GM12878 (cell line): ENCODE measurements at regions not wholly inside any gene's neighbourhood (a gene's known extent, or its start where the extent isn't known, plus 50 kb on each side); places are given as distances from the start of the nearest gene placed in this dataset.

Experiments
- ATF7 ChIP-seq: fragments of 450-650 bp; IDR thresholded peaks from 2 replicates; pipeline ENCODE4 v1.6.1; 2016; ENCODE audit warnings: low read depth, mild to moderate bottlenecking
- CBX5 ChIP-seq: sonication (generic); IDR thresholded peaks from 2 replicates; pipeline ENCODE4 v1.6.1; 2016; ENCODE audit warnings: low read depth, moderate library complexity, mild to moderate bottlenecking, inconsistent platforms
- CHD2 ChIP-seq: IDR thresholded peaks from 2 replicates; pipeline ENCODE4 v1.6.1; 2011; ENCODE audit warnings: low read depth, low read length, improper control_type of control experiment, borderline replicate concordance
- IKZF2 ChIP-seq, 2 experiments: fragments of 450-650 bp; IDR thresholded peaks; 2 replicates each; pipeline ENCODE4 v1.6.1; 2017; ENCODE audit warnings: mild to moderate bottlenecking in 2 of 2, moderate library complexity in 2 of 2
- JUNB ChIP-seq: IDR thresholded peaks from 2 replicates; pipeline ENCODE4 v1.6.1; 2016; ENCODE audit warnings: antibody characterized with exemption, mild to moderate bottlenecking
- NRF1 ChIP-seq: conservative IDR thresholded peaks from 2 replicates; pipeline ENCODE4 v1.6.1; 2011; ENCODE audit warnings: mild to moderate bottlenecking, low read depth, low read length, improper control_type of control experiment
- POLR2A ChIP-seq: IDR thresholded peaks from 2 replicates; pipeline ENCODE4 v1.6.1; 2011; ENCODE audit warnings: low read depth, mild to moderate bottlenecking, low read length
- SRF ChIP-seq, 2 experiments: IDR thresholded peaks; 2 replicates each; pipeline ENCODE4 v1.6.1; 2011; ENCODE audit warnings: low read depth in 2 of 2, low read length in 2 of 2, mild to moderate bottlenecking in 1 of 2, moderate library complexity in 1 of 2
- SUZ12 ChIP-seq: fragments of 200-600 bp; sonication (generic); IDR thresholded peaks from one replicate; pipeline ENCODE4 v1.6.1; 2018; ENCODE audit warnings: antibody characterized with exemption, mild to moderate bottlenecking; ENCODE audit not compliant: unreplicated experiment
- YBX1 ChIP-seq: fragments of 450-650 bp; IDR thresholded peaks from 2 replicates; pipeline ENCODE4 v1.6.1; 2016; ENCODE audit warnings: antibody characterized with exemption
- TF ChIP-seq, protein P1 (sequence below): fragments of 450-650 bp; formaldehyde crosslinking; IDR thresholded peaks from 2 replicates; pipeline ENCODE4 v1.4.0; 2020; ENCODE audit warnings: mild to moderate bottlenecking, moderate library complexity
- TF ChIP-seq, protein P2 (sequence below), 3 experiments: IDR thresholded peaks in 2 of 3; conservative IDR thresholded peaks in 1 of 3; 2 replicates each; pipeline ENCODE4 v1.5.1; 2011; ENCODE audit warnings: low read depth in 3 of 3, low read length in 3 of 3, mild to moderate bottlenecking in 3 of 3, control low read depth in 2 of 3, moderate library complexity in 2 of 3, inconsistent platforms in 1 of 3, mixed read lengths in 1 of 3; ENCODE audit not compliant: control insufficient read depth in 2 of 3, insufficient read depth in 1 of 3; ENCODE audit errors: extremely low read depth in 1 of 3
- TF ChIP-seq, protein P3 (sequence below): IDR thresholded peaks from 2 replicates; pipeline ENCODE4 v1.6.1; 2011; ENCODE audit warnings: borderline replicate concordance, low read depth, mild to moderate bottlenecking, moderate library complexity, mixed read lengths, low read length; ENCODE audit not compliant: insufficient read depth; ENCODE audit errors: extremely low read length
- TF ChIP-seq, protein P4 (sequence below): IDR thresholded peaks from 2 replicates; pipeline ENCODE4 v1.6.1; 2011; ENCODE audit warnings: mild to moderate bottlenecking, low read depth, low read length, moderate library complexity; ENCODE audit not compliant: insufficient replicate concordance

DNA sequence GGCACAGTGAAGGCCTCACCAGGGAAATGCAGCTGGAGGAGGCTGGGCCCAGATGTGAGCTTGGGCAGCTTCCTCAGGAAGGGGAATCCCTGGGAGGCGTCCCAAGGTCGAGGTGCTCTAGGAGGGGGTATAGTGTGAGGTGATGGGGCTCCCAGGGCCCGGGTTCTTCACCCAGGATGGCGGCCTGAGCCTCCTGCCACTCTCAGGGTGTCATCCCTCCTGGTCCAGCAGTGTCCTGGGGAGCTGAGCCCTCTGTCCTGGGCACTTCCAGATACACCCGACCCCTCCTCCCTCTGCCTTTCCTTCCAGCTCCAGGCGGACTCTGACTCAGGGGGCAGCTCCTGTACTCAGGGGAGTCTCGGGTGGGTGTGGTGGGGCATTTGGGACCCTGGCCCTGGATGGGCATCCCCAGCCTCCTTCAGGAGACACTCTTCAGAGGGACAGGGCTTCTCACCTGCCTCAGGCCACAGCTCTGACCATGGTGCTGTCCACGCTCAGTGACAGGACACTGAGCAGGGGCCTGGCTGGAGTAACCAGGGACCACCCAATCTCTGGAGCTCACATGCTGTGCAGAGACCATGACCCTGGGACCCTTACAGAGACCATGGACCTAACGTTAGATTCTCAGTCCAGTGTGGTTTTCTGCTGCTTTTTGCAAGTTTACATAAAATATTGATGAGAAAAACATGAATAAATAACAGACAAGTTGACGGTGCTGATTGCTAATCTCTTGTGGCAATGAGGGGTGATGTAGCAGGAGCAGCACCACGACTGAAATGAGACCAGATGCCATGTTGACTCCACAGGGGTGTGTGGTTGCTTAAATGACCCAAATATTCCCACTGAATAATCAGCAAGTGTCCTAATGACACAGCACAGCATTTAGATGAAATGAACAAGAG is 101.9 kb downstream of the GGTLC2 start:
- no peak for TF ChIP-seq YBX1
- TF ChIP-seq, protein P1, sequence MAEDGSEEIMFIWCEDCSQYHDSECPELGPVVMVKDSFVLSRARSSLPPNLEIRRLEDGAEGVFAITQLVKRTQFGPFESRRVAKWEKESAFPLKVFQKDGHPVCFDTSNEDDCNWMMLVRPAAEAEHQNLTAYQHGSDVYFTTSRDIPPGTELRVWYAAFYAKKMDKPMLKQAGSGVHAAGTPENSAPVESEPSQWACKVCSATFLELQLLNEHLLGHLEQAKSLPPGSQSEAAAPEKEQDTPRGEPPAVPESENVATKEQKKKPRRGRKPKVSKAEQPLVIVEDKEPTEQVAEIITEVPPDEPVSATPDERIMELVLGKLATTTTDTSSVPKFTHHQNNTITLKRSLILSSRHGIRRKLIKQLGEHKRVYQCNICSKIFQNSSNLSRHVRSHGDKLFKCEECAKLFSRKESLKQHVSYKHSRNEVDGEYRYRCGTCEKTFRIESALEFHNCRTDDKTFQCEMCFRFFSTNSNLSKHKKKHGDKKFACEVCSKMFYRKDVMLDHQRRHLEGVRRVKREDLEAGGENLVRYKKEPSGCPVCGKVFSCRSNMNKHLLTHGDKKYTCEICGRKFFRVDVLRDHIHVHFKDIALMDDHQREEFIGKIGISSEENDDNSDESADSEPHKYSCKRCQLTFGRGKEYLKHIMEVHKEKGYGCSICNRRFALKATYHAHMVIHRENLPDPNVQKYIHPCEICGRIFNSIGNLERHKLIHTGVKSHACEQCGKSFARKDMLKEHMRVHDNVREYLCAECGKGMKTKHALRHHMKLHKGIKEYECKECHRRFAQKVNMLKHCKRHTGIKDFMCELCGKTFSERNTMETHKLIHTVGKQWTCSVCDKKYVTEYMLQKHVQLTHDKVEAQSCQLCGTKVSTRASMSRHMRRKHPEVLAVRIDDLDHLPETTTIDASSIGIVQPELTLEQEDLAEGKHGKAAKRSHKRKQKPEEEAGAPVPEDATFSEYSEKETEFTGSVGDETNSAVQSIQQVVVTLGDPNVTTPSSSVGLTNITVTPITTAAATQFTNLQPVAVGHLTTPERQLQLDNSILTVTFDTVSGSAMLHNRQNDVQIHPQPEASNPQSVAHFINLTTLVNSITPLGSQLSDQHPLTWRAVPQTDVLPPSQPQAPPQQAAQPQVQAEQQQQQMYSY (CRISPR knock-in tag): no peak
- TF ChIP-seq, protein P2, sequence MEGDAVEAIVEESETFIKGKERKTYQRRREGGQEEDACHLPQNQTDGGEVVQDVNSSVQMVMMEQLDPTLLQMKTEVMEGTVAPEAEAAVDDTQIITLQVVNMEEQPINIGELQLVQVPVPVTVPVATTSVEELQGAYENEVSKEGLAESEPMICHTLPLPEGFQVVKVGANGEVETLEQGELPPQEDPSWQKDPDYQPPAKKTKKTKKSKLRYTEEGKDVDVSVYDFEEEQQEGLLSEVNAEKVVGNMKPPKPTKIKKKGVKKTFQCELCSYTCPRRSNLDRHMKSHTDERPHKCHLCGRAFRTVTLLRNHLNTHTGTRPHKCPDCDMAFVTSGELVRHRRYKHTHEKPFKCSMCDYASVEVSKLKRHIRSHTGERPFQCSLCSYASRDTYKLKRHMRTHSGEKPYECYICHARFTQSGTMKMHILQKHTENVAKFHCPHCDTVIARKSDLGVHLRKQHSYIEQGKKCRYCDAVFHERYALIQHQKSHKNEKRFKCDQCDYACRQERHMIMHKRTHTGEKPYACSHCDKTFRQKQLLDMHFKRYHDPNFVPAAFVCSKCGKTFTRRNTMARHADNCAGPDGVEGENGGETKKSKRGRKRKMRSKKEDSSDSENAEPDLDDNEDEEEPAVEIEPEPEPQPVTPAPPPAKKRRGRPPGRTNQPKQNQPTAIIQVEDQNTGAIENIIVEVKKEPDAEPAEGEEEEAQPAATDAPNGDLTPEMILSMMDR (IDR thresholded peaks at IDR 0.05 in 2 of 3, conservative IDR thresholded peaks at IDR 0.05 in 1 of 3; ENCODE audit: control insufficient read depth in 2 of 3, extremely low read depth in 1 of 3, insufficient read depth in 1 of 3, low read depth in 3 of 3, low read length in 3 of 3): no peak
- TF ChIP-seq, protein P3, sequence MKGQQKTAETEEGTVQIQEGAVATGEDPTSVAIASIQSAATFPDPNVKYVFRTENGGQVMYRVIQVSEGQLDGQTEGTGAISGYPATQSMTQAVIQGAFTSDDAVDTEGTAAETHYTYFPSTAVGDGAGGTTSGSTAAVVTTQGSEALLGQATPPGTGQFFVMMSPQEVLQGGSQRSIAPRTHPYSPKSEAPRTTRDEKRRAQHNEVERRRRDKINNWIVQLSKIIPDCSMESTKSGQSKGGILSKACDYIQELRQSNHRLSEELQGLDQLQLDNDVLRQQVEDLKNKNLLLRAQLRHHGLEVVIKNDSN: no peak
- no peak for TF ChIP-seq CHD2
- no peak for TF ChIP-seq POLR2A
- no peak for TF ChIP-seq CBX5
- no peak for TF ChIP-seq SRF (IDR thresholded peaks at IDR 0.05; ENCODE audit: low read depth in 2 of 2, low read length in 2 of 2)
- TF ChIP-seq, protein P4, sequence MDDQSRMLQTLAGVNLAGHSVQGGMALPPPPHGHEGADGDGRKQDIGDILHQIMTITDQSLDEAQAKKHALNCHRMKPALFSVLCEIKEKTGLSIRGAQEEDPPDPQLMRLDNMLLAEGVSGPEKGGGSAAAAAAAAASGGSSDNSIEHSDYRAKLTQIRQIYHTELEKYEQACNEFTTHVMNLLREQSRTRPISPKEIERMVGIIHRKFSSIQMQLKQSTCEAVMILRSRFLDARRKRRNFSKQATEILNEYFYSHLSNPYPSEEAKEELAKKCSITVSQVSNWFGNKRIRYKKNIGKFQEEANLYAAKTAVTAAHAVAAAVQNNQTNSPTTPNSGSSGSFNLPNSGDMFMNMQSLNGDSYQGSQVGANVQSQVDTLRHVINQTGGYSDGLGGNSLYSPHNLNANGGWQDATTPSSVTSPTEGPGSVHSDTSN: no peak
- no peak for TF ChIP-seq SUZ12
- TF ChIP-seq IKZF2 (IDR thresholded peaks at IDR 0.05): no peak
- no peak for TF ChIP-seq NRF1
- TF ChIP-seq ATF7: no peak
- no peak for TF ChIP-seq JUNB
